Neural crest cell (in vitro differentiated cells): ENCODE measurements at regions not wholly inside any gene's neighbourhood (a gene's known extent, or its start where the extent isn't known, plus 50 kb on each side); places are given as distances from the start of the nearest gene placed in this dataset.

Source experiments
- DNase-seq: peaks from one replicate; pipeline ENCODE4 v3.0.0; 2021; ENCODE audit warnings: low read depth, mixed read lengths, low spot score
- H3K27ac Mint-ChIP-seq: one replicate; pipeline ENCODE4 v1.8.0; 2021; ENCODE audit warnings: mild to moderate bottlenecking, mixed read lengths; ENCODE audit not compliant: unreplicated experiment
- H3K27me3 Mint-ChIP-seq: 2 replicates; pipeline ENCODE4 v1.8.0; 2021; ENCODE audit warnings: low read depth, mild to moderate bottlenecking, mixed read lengths
- H3K36me3 Mint-ChIP-seq: 2 replicates; pipeline ENCODE4 v1.8.0; 2021; ENCODE audit warnings: low read depth, mild to moderate bottlenecking, mixed read lengths
- H3K4me1 Mint-ChIP-seq: 2 replicates; pipeline ENCODE4 v1.8.0; 2021; ENCODE audit warnings: mixed read lengths
- H3K4me3 Mint-ChIP-seq: one replicate; pipeline ENCODE4 v1.8.0; 2021; ENCODE audit warnings: mild to moderate bottlenecking, mixed read lengths
- H3K9me3 Mint-ChIP-seq: 2 replicates; pipeline ENCODE4 v1.8.0; 2021; ENCODE audit warnings: mixed read lengths
- CTCF ChIP-seq: fragments of 200-600 bp; sonication (generic); conservative IDR thresholded peaks from 2 replicates; pipeline ENCODE4 v1.5.0; 2021; ENCODE audit warnings: antibody characterized with exemption, mild to moderate bottlenecking

DNA sequence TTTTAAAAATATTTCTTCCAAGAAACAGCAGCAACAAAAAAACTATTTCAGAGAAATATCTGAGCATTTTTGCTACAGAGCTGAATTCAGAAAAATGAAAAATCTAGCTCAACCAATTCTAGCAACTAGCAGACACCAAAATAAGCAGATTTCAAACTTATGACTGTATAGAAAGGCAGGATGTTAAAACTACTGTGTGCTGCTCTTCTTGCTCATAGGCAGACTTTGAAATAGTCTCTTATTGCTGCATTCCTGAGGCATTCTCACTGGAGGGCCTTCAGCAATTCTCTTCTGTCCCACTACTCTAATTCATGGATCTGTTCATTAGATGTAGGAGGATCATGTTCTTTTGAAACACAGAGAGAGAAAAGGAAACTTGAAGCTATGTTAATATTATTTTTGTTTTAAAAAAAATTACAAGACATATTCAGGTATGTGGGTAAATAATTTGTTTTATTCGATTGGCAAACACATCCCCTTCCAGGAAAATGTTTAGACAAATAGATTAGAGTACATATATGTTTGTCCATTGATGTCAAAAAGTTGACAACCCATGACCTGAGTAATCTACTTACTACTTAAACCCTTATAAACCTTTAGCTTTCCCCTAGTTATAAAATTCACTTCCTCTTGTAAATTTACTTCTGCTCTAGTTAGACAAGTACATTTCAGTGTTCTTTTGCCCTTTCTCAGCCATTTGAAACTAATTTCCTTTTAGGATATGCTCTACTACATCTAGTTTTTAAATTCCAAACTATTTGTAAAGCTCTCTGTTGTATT lies 428.2 kb upstream of the POT1 start:
- TF ChIP-seq CTCF, result no peak
- H3K27me3 Mint-ChIP-seq, result no peaks in the 10 kb centered on the region
- no peaks in the 10 kb centered on the region for H3K4me1 Mint-ChIP-seq
- H3K27ac Mint-ChIP-seq, result no peak overlapping the region
- no peaks in the 10 kb centered on the region for H3K9me3 Mint-ChIP-seq
- no peaks in the 10 kb centered on the region for H3K36me3 Mint-ChIP-seq
- H3K4me3 Mint-ChIP-seq, result no peak overlapping the region
- no peak for DNase-seq

GRCh38 chr7:125355899-125356298 lies 426.3 kb upstream of the POT1 start:
- Mint-ChIP-seq H3K36me3 (no peaks in the 10 kb centered on the region), H3K4me3 (no peak overlapping the region), H3K9me3 (no peaks in the 10 kb centered on the region), H3K27ac (no peak overlapping the region), H3K27me3 (no peaks in the 10 kb centered on the region), H3K4me1 (no peaks in the 10 kb centered on the region)
- no peak for DNase-seq
- TF ChIP-seq CTCF, result no peak

DNA sequence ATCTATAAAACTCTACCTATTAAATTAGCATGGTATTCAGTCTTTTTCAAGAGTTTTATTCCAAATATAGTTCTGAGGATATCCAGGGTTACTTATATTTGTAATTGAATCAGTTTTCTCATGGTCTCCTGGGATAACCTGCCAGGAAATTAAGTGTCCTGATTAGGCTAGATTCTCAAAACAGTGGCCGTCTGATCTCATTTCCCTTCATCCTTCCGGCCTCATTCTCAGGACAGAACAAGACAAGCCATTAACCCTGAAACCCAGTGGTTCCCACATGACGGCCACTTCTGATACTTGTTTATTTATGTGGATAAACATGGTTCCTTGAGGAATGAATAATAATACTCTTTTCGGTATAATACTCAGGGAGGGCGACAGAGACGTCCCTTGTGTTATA lies 417.6 kb upstream of the POT1 start:
- TF ChIP-seq CTCF, result no peak
- Mint-ChIP-seq H3K27me3 (no peaks in the 10 kb centered on the region), H3K36me3 (no peaks in the 10 kb centered on the region), H3K4me1 (no peaks in the 10 kb centered on the region), H3K4me3 (no peak overlapping the region), H3K9me3 (no peaks in the 10 kb centered on the region), H3K27ac (no peak overlapping the region)
- no peak for DNase-seq

GRCh38 chr7:125338110-125338509 lies 408.5 kb upstream of the POT1 start:
- no peak for TF ChIP-seq CTCF
- peaks cover 5% of the 10 kb centered on the region for H3K9me3 Mint-ChIP-seq
- no peaks in the 10 kb centered on the region for H3K4me1 Mint-ChIP-seq
- DNase-seq, result no peak
- H3K27ac Mint-ChIP-seq, result no peak overlapping the region
- no peak overlapping the region for H3K4me3 Mint-ChIP-seq
- H3K36me3 Mint-ChIP-seq, result no peaks in the 10 kb centered on the region
- H3K27me3 Mint-ChIP-seq, result no peaks in the 10 kb centered on the region

GRCh38 chr7:125336326-125336725 lies 406.7 kb upstream of the POT1 start:
- no peak for DNase-seq
- no peak for TF ChIP-seq CTCF
- Mint-ChIP-seq H3K9me3 (peaks cover 8% of the 10 kb centered on the region), H3K4me1 (no peaks in the 10 kb centered on the region), H3K36me3 (peaks cover 1% of the 10 kb centered on the region), H3K27ac (no peak overlapping the region), H3K27me3 (no peaks in the 10 kb centered on the region), H3K4me3 (no peak overlapping the region)
